Heart left ventricle (tissue), 16 donors: ENCODE measurements at regions not wholly inside any gene's neighbourhood (a gene's known extent, or its start where the extent isn't known, plus 50 kb on each side); places are given as distances from the start of the nearest gene placed in this dataset.

Experiments used
- ATAC-seq, 4 donors: fragments of 200-7000 bp; cut with Tn5 transposase; one replicate each; pipeline ENCODE4 v1.9.1; 2020 to 2022; ENCODE audit warnings: moderate library complexity in 4 of 4, mild to moderate bottlenecking in 3 of 4, moderate number of reproducible peaks in 1 of 4
- DNase-seq, 5 donors: peaks; one replicate each; pipeline ENCODE4 v3.0.0-alpha.2; 2020
- H3K27ac ChIP-seq, 12 donors: fragments of 200-600 bp; sonication (generic) in 4 of 12; one replicate each; pipeline versions ENCODE4 v1.5.0 to v1.8.0; 2016 to 2022; ENCODE audit warnings: mild to moderate bottlenecking in 2 of 12
- H3K27me3 ChIP-seq, 9 donors: fragments of 200-600 bp; sonication (generic) in 2 of 9; one replicate each; pipeline versions ENCODE4 v1.5.1 to v1.8.0; 2016 to 2022; ENCODE audit warnings: mild to moderate bottlenecking in 3 of 9
- H3K36me3 ChIP-seq, 9 donors: fragments of 200-600 bp; sonication (generic) in 2 of 9; one replicate each; pipeline versions ENCODE4 v1.5.0 to v1.8.0; 2018 to 2022; ENCODE audit warnings: mild to moderate bottlenecking in 2 of 9
- H3K4me1 ChIP-seq, 12 donors: fragments of 200-600 bp; sonication (generic) in 4 of 12; one replicate each; pipeline versions ENCODE4 v1.5.0 to v1.8.0; 2016 to 2022; ENCODE audit warnings: mild to moderate bottlenecking in 3 of 12
- H3K4me3 ChIP-seq, 12 donors: fragments of 200-600 bp; sonication (generic) in 4 of 12; one replicate each; pipeline versions ENCODE4 v1.5.0 to v1.8.0; 2017 to 2022; ENCODE audit warnings: mild to moderate bottlenecking in 9 of 12, moderate library complexity in 4 of 12
- H3K9me3 ChIP-seq, 12 donors: fragments of 200-600 bp; sonication (generic) in 4 of 12; one replicate each; pipeline versions ENCODE4 v1.5.0 to v1.8.0; 2016 to 2022; ENCODE audit warnings: mild to moderate bottlenecking in 1 of 12
- POLR2A ChIP-seq, 2 donors: fragments of 450-650 bp; IDR thresholded peaks; one replicate each; pipeline ENCODE4 v1.6.1; 2017; ENCODE audit warnings: antibody characterized with exemption in 2 of 2, mild to moderate bottlenecking in 2 of 2, moderate library complexity in 2 of 2
- WGBS, 4 donors: extraction: QIAGEN DNeasy Blood & Tissue Kit in 2 of 4; methylation state at CpG; one replicate each; pipeline versions ENCODE4 v1.1.5 to v1.1.7; 2013 to 2018; 5-methylcytosine and 5-hydroxymethylcytosine counted together
- intact Hi-C, 10 donors: fragments of 100-400 bp; cut with DNase I; formaldehyde crosslinking; loops; one replicate each; pipeline versions ENCODE4 v1.11.1 to v1.14.2; 2022
- TF ChIP-seq, protein P1 (sequence below), 12 donors: fragments of 200-600 bp; sonication (generic) in 4 of 12; IDR thresholded peaks; one replicate each; pipeline versions ENCODE4 v1.5.0 to v1.8.0; 2018 to 2022; ENCODE audit warnings: antibody characterized with exemption in 12 of 12, mild to moderate bottlenecking in 5 of 12
- donor health status: ischemic (EF 13 %, LVEDD 7.1; RV severe dilation, severe dysfunction).
- donor health status: healthy with polysubstance abuse.
- donor health status: DM: no; HTN: yes; CAD: no.
- donor health status: DM: no; HTN: no; CAD: no.
- donor health status: ischemic (EF 25% LVEDD 6.9; RV normal size, moderate dysfunction).
- donor health status: ischemic (EF 25% LVEDD 5.7; RV mildly dilated, moderate dysfunction).
- donor health status: healthy.
- donor health status: DM: yes; HTN: yes; CAD: no.
- donor health status: ischemic (EF 35%, LVEDD 5.7; RV mildly dilated, moderate dysfunction).
- donor health status: nonischemic (EF 11% LVEDD 7.7; RV severe dilation, severe dysfunction).
- donor health status: DM: yes; HTN: yes; CAD: no.
- donor health status: PGD.
- donor health status: ischemic (EF 29% LVEDD 5.4; RV normal size, mild dysfunction).
- donor health status: nonischemic (EF 23%, LVEDD 6.1; RV moderate dilation, normal function).

DNA sequence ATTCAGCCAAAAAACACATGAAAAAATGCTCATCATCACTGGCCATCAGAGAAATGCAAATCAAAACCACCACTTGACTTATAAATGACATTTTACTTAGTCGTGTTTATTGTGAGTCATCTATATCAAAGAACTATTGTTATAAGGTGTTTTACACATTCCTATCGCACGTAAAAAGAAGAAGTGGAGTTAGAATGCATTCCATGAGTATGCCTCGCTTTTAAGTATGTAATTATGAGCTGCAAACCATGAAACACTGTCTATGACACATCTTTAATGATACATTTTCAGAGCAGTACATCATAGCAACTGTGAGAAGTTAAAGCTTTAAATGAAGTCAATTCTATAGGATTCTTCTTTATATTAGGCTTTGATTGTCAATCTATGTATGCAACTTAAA lies 614.3 kb upstream of the ADAMTS5 start:
- H3K27ac ChIP-seq: no peak overlapping the region
- H3K36me3 ChIP-seq: no peaks in the 10 kb centered on the region
- intact Hi-C loops: no loop called here
- WGBS, 4 donors: 81 to 94% (median 90%) methylated on average over 4 of the region's 4 CpGs
- no peak for TF ChIP-seq POLR2A (IDR thresholded peaks at IDR 0.05)
- TF ChIP-seq, protein P1, sequence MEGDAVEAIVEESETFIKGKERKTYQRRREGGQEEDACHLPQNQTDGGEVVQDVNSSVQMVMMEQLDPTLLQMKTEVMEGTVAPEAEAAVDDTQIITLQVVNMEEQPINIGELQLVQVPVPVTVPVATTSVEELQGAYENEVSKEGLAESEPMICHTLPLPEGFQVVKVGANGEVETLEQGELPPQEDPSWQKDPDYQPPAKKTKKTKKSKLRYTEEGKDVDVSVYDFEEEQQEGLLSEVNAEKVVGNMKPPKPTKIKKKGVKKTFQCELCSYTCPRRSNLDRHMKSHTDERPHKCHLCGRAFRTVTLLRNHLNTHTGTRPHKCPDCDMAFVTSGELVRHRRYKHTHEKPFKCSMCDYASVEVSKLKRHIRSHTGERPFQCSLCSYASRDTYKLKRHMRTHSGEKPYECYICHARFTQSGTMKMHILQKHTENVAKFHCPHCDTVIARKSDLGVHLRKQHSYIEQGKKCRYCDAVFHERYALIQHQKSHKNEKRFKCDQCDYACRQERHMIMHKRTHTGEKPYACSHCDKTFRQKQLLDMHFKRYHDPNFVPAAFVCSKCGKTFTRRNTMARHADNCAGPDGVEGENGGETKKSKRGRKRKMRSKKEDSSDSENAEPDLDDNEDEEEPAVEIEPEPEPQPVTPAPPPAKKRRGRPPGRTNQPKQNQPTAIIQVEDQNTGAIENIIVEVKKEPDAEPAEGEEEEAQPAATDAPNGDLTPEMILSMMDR (IDR thresholded peaks at IDR 0.05): no peak
- ATAC-seq (no peak), DNase-seq (no peak)
- peaks cover 0 to 4% (median 0%) of the 10 kb centered on the region in 12 donors for H3K9me3 ChIP-seq
- H3K4me1 ChIP-seq: peaks cover 0 to 11% (median 0%) of the 10 kb centered on the region in 12 donors
- H3K4me3 ChIP-seq: no peak overlapping the region
- no peaks in the 10 kb centered on the region for H3K27me3 ChIP-seq

DNA sequence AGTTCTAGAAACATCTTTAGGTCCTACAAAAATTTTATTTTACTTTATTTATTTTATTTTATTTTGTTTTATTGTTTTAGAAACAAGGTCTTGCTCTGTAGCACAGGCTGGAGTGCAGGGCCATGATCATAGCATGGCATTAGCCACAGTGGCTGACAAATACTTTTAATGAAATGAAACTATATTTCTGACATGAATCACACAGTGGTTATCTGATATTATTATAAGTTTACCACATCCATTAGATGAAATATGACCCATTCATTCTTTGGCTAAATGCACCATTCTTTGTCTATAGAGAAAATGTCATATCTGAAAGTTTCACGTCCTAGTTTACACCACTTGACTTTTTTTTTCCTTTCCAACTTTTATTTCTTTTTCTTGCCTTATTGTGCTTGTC lies 613.4 kb upstream of the ADAMTS5 start:
- intact Hi-C loops: no loop called here

DNA sequence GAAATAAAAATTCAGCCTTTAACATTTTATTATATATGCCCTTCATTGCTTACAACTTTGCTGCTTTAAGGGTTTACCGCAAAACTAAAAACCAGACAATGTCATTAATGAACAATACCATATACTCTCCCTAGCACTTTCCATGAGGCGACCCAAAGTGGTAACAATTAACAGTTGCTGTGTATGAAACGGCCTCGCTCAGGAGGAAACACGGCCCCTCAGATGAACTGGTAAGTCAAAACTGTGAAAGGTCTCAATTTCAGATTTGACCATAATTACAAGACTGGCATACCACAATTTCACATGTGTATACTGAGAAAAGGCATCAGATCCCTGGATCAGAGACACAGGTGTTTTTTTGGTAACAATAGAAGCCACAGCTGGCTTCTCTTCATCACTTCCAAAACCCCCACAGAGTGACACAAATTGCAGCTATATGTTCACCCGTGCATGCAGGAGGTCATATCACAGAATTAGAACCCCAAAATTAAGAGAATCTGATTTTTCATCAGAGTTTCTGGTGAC lies 611.9 kb upstream of the ADAMTS5 start:
- TF ChIP-seq, protein P1 (IDR thresholded peaks at IDR 0.05): no peak
- TF ChIP-seq POLR2A (IDR thresholded peaks at IDR 0.05): no peak
- no peak overlapping the region for H3K4me3 ChIP-seq
- peaks cover 0 to 9% (median 0%) of the 10 kb centered on the region in 12 donors for H3K4me1 ChIP-seq
- DNase-seq (no peak), ATAC-seq (no peak)
- H3K9me3 ChIP-seq: peaks cover 0 to 4% (median 0%) of the 10 kb centered on the region in 12 donors
- no peaks in the 10 kb centered on the region for H3K27me3 ChIP-seq
- intact Hi-C loops: no loop called here
- no peak overlapping the region for H3K27ac ChIP-seq
- 86 to 95% (median 94%) methylated on average over 6 of the region's 6 CpGs for WGBS, 4 donors
- H3K36me3 ChIP-seq: no peaks in the 10 kb centered on the region

More for the DNA sequence above, 613.4 kb upstream of the ADAMTS5 start:
- Histone ChIP-seq H3K9me3 (peaks cover 0 to 4% (median 0%) of the 10 kb centered on the region in 12 donors), H3K4me3 (no peak overlapping the region), H3K36me3 (no peaks in the 10 kb centered on the region), H3K27ac (no peak overlapping the region), H3K27me3 (no peaks in the 10 kb centered on the region), H3K4me1 (peaks cover 0 to 11% (median 0%) of the 10 kb centered on the region in 12 donors)
- 94 to 100% (median 95%) methylated on average over 1 of the region's 1 CpG for WGBS, 4 donors
- DNase-seq (no peak), ATAC-seq (no peak)
- no peak for TF ChIP-seq POLR2A (IDR thresholded peaks at IDR 0.05)
- TF ChIP-seq, protein P1 (IDR thresholded peaks at IDR 0.05): no peak

DNA sequence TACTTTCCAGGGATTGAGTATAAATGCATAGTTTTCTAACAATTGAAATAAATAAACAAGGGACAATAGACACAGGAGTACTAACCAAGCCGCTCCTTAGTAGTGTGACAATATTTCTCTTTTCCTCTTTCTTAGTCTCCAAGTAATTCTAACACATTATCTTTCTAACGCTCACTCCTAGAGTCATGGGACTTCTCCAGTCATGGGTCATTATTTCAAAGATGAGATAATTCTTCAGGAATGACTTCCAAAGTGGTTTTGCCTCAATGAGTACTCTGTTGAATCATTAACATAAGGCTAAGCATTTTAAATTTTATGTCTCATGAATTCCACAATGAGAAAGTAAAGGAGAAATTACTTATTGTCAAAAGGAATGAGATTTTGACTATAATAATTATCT lies 605.8 kb upstream of the ADAMTS5 start:
- no peak for ATAC-seq
- no peak for TF ChIP-seq POLR2A (IDR thresholded peaks at IDR 0.05)
- TF ChIP-seq, protein P1 (IDR thresholded peaks at IDR 0.05): no peak
- no peaks in the 10 kb centered on the region for H3K36me3 ChIP-seq
- no peaks in the 10 kb centered on the region for H3K27me3 ChIP-seq
- H3K4me3 ChIP-seq: no peak overlapping the region
- intact Hi-C loops: loop anchor here in 1 of 10 donors (5.0 kb wide), 1 partner anchor 765 kb away; no protein-coding TSS in a partner anchor
- no peak for DNase-seq
- no peak overlapping the region for H3K27ac ChIP-seq
- H3K4me1 ChIP-seq: peaks cover 0 to 19% (median 0%) of the 10 kb centered on the region in 12 donors
- H3K9me3 ChIP-seq: no peaks in the 10 kb centered on the region
- 68 to 78% (median 73%) methylated on average over 2 of the region's 2 CpGs for WGBS, 4 donors
